ENCODE measurements at regions not wholly inside any gene's neighbourhood (a gene's known extent, or its start where the extent isn't known, plus 50 kb on each side); places are given as distances from the start of the nearest gene placed in this dataset.

DNA sequence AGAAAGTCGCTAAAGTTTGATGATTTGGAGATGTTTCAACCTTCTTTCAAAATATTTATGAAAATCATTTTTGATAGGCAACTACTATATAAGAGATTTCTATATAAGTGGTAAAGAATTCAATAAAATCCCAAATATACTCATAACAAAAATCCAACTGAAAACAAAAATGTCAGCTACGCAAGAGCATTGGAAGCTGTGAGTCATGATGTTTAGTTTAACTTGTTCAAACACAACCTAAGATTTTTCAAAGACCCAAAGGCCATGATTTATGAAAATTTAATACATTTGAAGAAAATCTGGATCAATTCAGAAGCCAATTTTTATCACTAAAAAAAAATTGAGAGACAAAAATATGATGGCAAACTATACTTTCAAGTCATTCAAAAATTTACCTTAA lies 226.6 kb downstream of the MZT1 start:
- no peak overlapping the region for H3K9ac ChIP-seq (ENCODE audit: low read length)
- no peak overlapping the region for H3K27ac ChIP-seq (ENCODE audit: low read length)
- intact Hi-C loops (cut with micrococcal nuclease), result no loop called here
- no peaks in the 10 kb centered on the region for H4K20me1 ChIP-seq (ENCODE audit: low read length)
- ATAC-seq, result no peak
- BruUV-seq (replicated peaks), result no TSS peak
- DNase-seq, result no peak
- H3K36me3 ChIP-seq (ENCODE audit: low read depth, low read length), result no peaks in the 10 kb centered on the region
- no peaks in the 10 kb centered on the region for H3F3A ChIP-seq (ENCODE audit: low read length, unreplicated experiment)
- TF ChIP-seq EZH2phosphoT487 (IDR thresholded peaks at IDR 0.05; ENCODE audit: borderline replicate concordance, low read length) (no peak), EZH2 (IDR thresholded peaks at IDR 0.05; ENCODE audit: low read length, unreplicated experiment) (no peak), CTCF (conservative IDR thresholded peaks at IDR 0.05; ENCODE audit: low read depth, low read length) (no peak)
- no peaks in the 10 kb centered on the region for H3K79me2 ChIP-seq (ENCODE audit: low read length)
- no peaks in the 10 kb centered on the region for H3K4me1 ChIP-seq (ENCODE audit: insufficient read depth, low read length)
- ChIA-PET POLR2A (ENCODE audit: unreplicated experiment) (no interaction called here), CTCF (no interaction called here)
- no peak overlapping the region for H3K4me2 ChIP-seq (ENCODE audit: low read length)
- H3K4me3 ChIP-seq (ENCODE audit: low read length), result no peak overlapping the region
- H2AFZ ChIP-seq (ENCODE audit: low read length), result no peak overlapping the region
- no peaks in the 10 kb centered on the region for H3K27me3 ChIP-seq (ENCODE audit: low read length)
- H3K9me3 ChIP-seq (ENCODE audit: low read length), result no peaks in the 10 kb centered on the region
- H3K9me2 ChIP-seq (replicated peaks; ENCODE audit: low read length), result no peaks in the 10 kb centered on the region

DNA sequence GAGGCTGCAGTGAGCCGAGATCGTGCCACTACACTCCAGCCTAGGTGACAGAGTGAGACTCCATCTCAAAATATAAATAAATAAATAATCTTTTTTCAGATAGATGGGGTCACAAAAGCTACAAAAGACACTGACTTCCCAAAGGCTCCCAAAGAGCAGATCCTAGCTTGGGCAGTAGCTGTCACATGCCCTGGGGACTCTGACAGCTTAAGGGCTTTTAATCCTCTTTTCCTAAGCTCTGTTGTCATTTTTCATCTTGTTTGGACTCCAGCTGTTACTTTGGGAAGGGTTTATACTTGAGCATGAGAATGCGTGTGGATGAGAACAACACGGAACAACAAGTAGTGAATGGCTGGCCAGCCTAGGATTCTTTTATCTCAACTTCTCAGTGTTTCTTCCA lies 231.7 kb downstream of the MZT1 start:
- TF ChIP-seq CTCF (conservative IDR thresholded peaks at IDR 0.05; ENCODE audit: low read depth, low read length) (no peak), EZH2 (IDR thresholded peaks at IDR 0.05; ENCODE audit: low read length, unreplicated experiment) (no peak), EZH2phosphoT487 (IDR thresholded peaks at IDR 0.05; ENCODE audit: borderline replicate concordance, low read length) (no peak)
- ChIA-PET POLR2A (ENCODE audit: unreplicated experiment) (no interaction called here), CTCF (interaction anchor here (0.6 kb wide), 1 partner anchor 112 kb away, joined by 3 read pairs; no protein-coding TSS in a partner anchor)
- Histone ChIP-seq H2AFZ (ENCODE audit: low read length) (no peak overlapping the region), H3K4me2 (ENCODE audit: low read length) (no peak overlapping the region), H3K27ac (ENCODE audit: low read length) (no peak overlapping the region), H3K9ac (ENCODE audit: low read length) (no peak overlapping the region), H4K20me1 (ENCODE audit: low read length) (no peaks in the 10 kb centered on the region), H3K36me3 (ENCODE audit: low read depth, low read length) (no peaks in the 10 kb centered on the region), H3K9me2 (replicated peaks; ENCODE audit: low read length) (no peaks in the 10 kb centered on the region), H3K4me3 (ENCODE audit: low read length) (no peak overlapping the region), H3K9me3 (ENCODE audit: low read length) (no peaks in the 10 kb centered on the region), H3K4me1 (ENCODE audit: insufficient read depth, low read length) (no peaks in the 10 kb centered on the region), H3K27me3 (ENCODE audit: low read length) (no peaks in the 10 kb centered on the region), H3K79me2 (ENCODE audit: low read length) (no peaks in the 10 kb centered on the region), H3F3A (ENCODE audit: low read length, unreplicated experiment) (no peaks in the 10 kb centered on the region)
- ATAC-seq (no peak), DNase-seq (no peak)
- no TSS peak for BruUV-seq (replicated peaks)
- intact Hi-C loops (cut with micrococcal nuclease), result no loop called here

DNA sequence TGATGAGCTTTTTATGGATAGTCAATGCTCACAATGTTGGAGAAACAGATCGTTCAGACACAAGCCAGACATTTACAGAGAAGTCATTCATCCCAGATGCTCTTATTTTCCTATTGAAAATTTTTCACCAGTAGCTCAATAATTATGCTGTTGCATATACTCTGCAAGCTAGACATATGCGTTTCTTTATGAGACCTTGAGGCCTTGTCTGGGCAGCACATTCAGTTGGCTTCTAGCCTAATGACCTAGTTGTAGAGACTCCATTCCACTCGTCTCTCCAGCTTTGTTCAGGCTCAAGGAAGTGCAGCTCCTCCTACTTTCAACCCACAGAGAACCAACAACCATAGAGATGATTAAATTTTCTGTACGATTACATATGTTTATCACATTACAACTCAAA lies 237.7 kb downstream of the MZT1 start:
- CTCF ChIA-PET, result no interaction called here
- Histone ChIP-seq H3K9me2 (replicated peaks; ENCODE audit: low read length) (no peaks in the 10 kb centered on the region), H3K79me2 (ENCODE audit: low read length) (no peaks in the 10 kb centered on the region), H3K27ac (ENCODE audit: low read length) (no peak overlapping the region), H3K4me1 (ENCODE audit: insufficient read depth, low read length) (no peaks in the 10 kb centered on the region), H4K20me1 (ENCODE audit: low read length) (no peaks in the 10 kb centered on the region), H3K9ac (ENCODE audit: low read length) (no peak overlapping the region), H3K9me3 (ENCODE audit: low read length) (no peaks in the 10 kb centered on the region), H3K4me2 (ENCODE audit: low read length) (no peak overlapping the region), H3K4me3 (ENCODE audit: low read length) (no peak overlapping the region), H3K27me3 (ENCODE audit: low read length) (no peaks in the 10 kb centered on the region), H3F3A (ENCODE audit: low read length, unreplicated experiment) (no peaks in the 10 kb centered on the region), H3K36me3 (ENCODE audit: low read depth, low read length) (no peaks in the 10 kb centered on the region), H2AFZ (ENCODE audit: low read length) (no peak overlapping the region)
- TF ChIP-seq CTCF (conservative IDR thresholded peaks at IDR 0.05; ENCODE audit: low read depth, low read length), result no peak
- no TSS peak for BruUV-seq (replicated peaks)
- no peak for ATAC-seq
- POLR2A ChIA-PET (ENCODE audit: unreplicated experiment), result interaction anchor here (0.6 kb wide), 1 partner anchor 1138 kb away, joined by 5 read pairs; no protein-coding TSS in a partner anchor
- no peak for DNase-seq
- intact Hi-C loops (cut with micrococcal nuclease), result no loop called here
